Peyer's patch (tissue), 4 donors: ENCODE measurements at regions not wholly inside any gene's neighbourhood (a gene's known extent, or its start where the extent isn't known, plus 50 kb on each side); places are given as distances from the start of the nearest gene placed in this dataset.

Experiments used
- DNase-seq, 3 donors: peaks; one replicate each; pipeline ENCODE4 v3.0.0-alpha.2; 2017 to 2019
- H3K27ac ChIP-seq, 4 donors: fragments of 200-600 bp; sonication (generic); one replicate each; pipeline ENCODE4 v1.5.1; 2016 to 2019
- H3K27me3 ChIP-seq, 2 donors: fragments of 200-600 bp; sonication (generic); one replicate each; pipeline ENCODE4 v1.5.1; 2019
- H3K36me3 ChIP-seq, 3 donors: fragments of 200-600 bp; sonication (generic); one replicate each; pipeline ENCODE4 v1.5.1; 2016 to 2019
- H3K4me1 ChIP-seq, 4 donors: fragments of 200-600 bp; sonication (generic); one replicate each; pipeline ENCODE4 v1.5.1; 2016 to 2019
- H3K4me3 ChIP-seq, 4 donors: fragments of 200-600 bp; sonication (generic); 1 replicate in 3 of 4; 2 replicates in 1 of 4; pipeline ENCODE4 v1.5.1; 2016 to 2019; ENCODE audit warnings: mild to moderate bottlenecking in 1 of 4
- H3K9me3 ChIP-seq, 4 donors: fragments of 200-600 bp; sonication (generic); one replicate each; pipeline ENCODE4 v1.5.1; 2016 to 2019; ENCODE audit warnings: mild to moderate bottlenecking in 1 of 4
- CTCF ChIP-seq, 6 experiments: fragments of 450-650 bp in 4 of 6; fragments of 200-600 bp in 2 of 6; sonication (generic) in 1 of 6; IDR thresholded peaks; one replicate each; pipeline ENCODE4 v1.5.1; 2017 to 2019; ENCODE audit warnings: antibody characterized with exemption in 6 of 6, mild to moderate bottlenecking in 3 of 6, moderate library complexity in 1 of 6
- POLR2A ChIP-seq, 2 donors: fragments of 450-650 bp; IDR thresholded peaks; one replicate each; pipeline ENCODE4 v1.5.1; 2017; ENCODE audit warnings: antibody characterized with exemption in 2 of 2, mild to moderate bottlenecking in 2 of 2, moderate library complexity in 2 of 2

GRCh38 chr5:108636135-108636853 is 111.4 kb upstream of the FER start:
- no peak overlapping the region for H3K27ac ChIP-seq
- no peaks in the 10 kb centered on the region for H3K4me1 ChIP-seq
- H3K4me3 ChIP-seq = no peak overlapping the region
- no peaks in the 10 kb centered on the region for H3K9me3 ChIP-seq
- no peak for TF ChIP-seq POLR2A (IDR thresholded peaks at IDR 0.05)
- no peak for TF ChIP-seq CTCF (IDR thresholded peaks at IDR 0.05)
- no peaks in the 10 kb centered on the region for H3K27me3 ChIP-seq
- DNase-seq = no peak
- H3K36me3 ChIP-seq = no peaks in the 10 kb centered on the region

- no peak for TF ChIP-seq CTCF (IDR thresholded peaks at IDR 0.05)
- TF ChIP-seq POLR2A (IDR thresholded peaks at IDR 0.05) = no peak
- Histone ChIP-seq H3K4me3 (no peak overlapping the region), H3K27ac (no peak overlapping the region), H3K9me3 (no peaks in the 10 kb centered on the region), H3K36me3 (no peaks in the 10 kb centered on the region), H3K4me1 (no peaks in the 10 kb centered on the region), H3K27me3 (no peaks in the 10 kb centered on the region)
- DNase-seq = no peak
These were observed 112.9 kb upstream of the FER start for GRCh38 chr5:108634617-108635288.

GRCh38 chr5:108634010-108634616 is 113.6 kb upstream of the FER start:
- TF ChIP-seq CTCF (IDR thresholded peaks at IDR 0.05) (no peak), POLR2A (IDR thresholded peaks at IDR 0.05) (no peak)
- H3K4me3 ChIP-seq = no peak overlapping the region
- H3K4me1 ChIP-seq = no peaks in the 10 kb centered on the region
- H3K9me3 ChIP-seq = no peaks in the 10 kb centered on the region
- H3K27me3 ChIP-seq = no peaks in the 10 kb centered on the region
- no peak overlapping the region for H3K27ac ChIP-seq
- no peaks in the 10 kb centered on the region for H3K36me3 ChIP-seq
- DNase-seq = no peak

- no peaks in the 10 kb centered on the region for H3K4me1 ChIP-seq
- H3K9me3 ChIP-seq = no peaks in the 10 kb centered on the region
- TF ChIP-seq CTCF (IDR thresholded peaks at IDR 0.05) = no peak
- no peak for TF ChIP-seq POLR2A (IDR thresholded peaks at IDR 0.05)
- H3K36me3 ChIP-seq = no peaks in the 10 kb centered on the region
- no peak overlapping the region for H3K27ac ChIP-seq
- no peak overlapping the region for H3K4me3 ChIP-seq
- no peaks in the 10 kb centered on the region for H3K27me3 ChIP-seq
- DNase-seq = no peak
These were observed 117.7 kb upstream of the FER start for GRCh38 chr5:108629779-108630528.

DNA sequence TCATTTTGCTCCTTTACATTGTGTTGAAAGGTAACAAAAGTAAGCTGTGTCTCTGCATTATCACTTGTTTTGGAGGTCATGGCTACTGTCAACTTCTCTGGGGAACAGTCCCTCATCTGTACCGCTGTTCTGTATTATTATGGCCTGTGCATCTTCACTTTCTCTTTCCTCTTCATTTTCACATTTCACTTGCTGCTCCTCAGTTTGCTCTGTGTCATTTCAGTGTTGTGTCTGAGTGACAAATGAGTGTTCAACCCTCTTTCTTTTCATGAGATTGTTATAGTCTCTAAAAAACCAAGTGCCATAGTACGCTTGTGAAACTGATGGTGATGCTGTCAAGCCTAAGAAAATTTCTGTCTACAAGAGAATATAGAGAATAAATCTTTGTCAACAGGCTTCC is 122.0 kb upstream of the FER start:
- Histone ChIP-seq H3K27me3 (no peaks in the 10 kb centered on the region), H3K9me3 (no peaks in the 10 kb centered on the region), H3K4me1 (no peaks in the 10 kb centered on the region), H3K27ac (no peak overlapping the region), H3K36me3 (no peaks in the 10 kb centered on the region), H3K4me3 (no peak overlapping the region)
- no peak for TF ChIP-seq CTCF (IDR thresholded peaks at IDR 0.05)
- no peak for TF ChIP-seq POLR2A (IDR thresholded peaks at IDR 0.05)
- DNase-seq = no peak
